ENCODE measurements at regions not wholly inside any gene's neighbourhood (a gene's known extent, or its start where the extent isn't known, plus 50 kb on each side); places are given as distances from the start of the nearest gene placed in this dataset.

GRCh38 chr3:76684946-76685345, 355.0 kb upstream of the ROBO2 start:
- TF ChIP-seq CTCF (IDR thresholded peaks at IDR 0.05), result no peak
- no peak for TF ChIP-seq POLR2A (IDR thresholded peaks at IDR 0.05)

All from breast epithelium (tissue), 3 donors.